ENCODE measurements at regions not wholly inside any gene's neighbourhood (a gene's known extent, or its start where the extent isn't known, plus 50 kb on each side); places are given as distances from the start of the nearest gene placed in this dataset.

DNA sequence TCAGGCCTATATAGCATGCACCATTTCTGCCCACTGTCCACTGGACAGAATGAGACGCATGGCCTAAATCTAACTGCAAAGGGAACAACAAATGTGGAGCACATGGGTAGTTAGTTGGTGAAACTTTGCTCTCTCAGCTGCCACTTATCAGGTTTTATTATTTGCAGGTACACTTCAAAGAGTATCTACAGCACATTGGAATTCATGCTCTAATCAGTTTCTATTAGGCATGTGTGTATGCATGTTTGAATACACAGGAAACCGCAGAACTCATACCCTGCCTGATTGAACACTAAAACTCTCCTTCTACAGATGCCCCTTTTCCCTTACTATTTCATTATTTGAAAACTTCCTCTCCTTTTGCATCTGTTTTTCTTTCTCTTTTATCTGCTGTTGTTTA lies 97.4 kb upstream of the HSF2 start:
- TF ChIP-seq, protein P1, sequence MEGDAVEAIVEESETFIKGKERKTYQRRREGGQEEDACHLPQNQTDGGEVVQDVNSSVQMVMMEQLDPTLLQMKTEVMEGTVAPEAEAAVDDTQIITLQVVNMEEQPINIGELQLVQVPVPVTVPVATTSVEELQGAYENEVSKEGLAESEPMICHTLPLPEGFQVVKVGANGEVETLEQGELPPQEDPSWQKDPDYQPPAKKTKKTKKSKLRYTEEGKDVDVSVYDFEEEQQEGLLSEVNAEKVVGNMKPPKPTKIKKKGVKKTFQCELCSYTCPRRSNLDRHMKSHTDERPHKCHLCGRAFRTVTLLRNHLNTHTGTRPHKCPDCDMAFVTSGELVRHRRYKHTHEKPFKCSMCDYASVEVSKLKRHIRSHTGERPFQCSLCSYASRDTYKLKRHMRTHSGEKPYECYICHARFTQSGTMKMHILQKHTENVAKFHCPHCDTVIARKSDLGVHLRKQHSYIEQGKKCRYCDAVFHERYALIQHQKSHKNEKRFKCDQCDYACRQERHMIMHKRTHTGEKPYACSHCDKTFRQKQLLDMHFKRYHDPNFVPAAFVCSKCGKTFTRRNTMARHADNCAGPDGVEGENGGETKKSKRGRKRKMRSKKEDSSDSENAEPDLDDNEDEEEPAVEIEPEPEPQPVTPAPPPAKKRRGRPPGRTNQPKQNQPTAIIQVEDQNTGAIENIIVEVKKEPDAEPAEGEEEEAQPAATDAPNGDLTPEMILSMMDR (IDR thresholded peaks at IDR 0.05), result no peak
- TF ChIP-seq POLR2A (IDR thresholded peaks at IDR 0.05), result no peak

All from heart left ventricle (tissue), 13 donors.